PC-3 (cell line): ENCODE measurements at regions not wholly inside any gene's neighbourhood (a gene's known extent, or its start where the extent isn't known, plus 50 kb on each side); places are given as distances from the start of the nearest gene placed in this dataset.

Experiments
- ATAC-seq: fragments of 200-7000 bp; cut with Tn5 transposase; 2 replicates; pipeline ENCODE4 v1.9.1; 2020; ENCODE audit warnings: mild to moderate bottlenecking, moderate library complexity
- BruUV-seq: library from RNA; stranded (reverse); fragments of 400-500 nt; replicated peaks from 2 replicates; lab custom pipeline; 2021; lab: Mats Ljungman, UMichigan
- CTCF ChIA-PET: fragments of 300-600 bp; sonication (Branson Sonifier 250); formaldehyde crosslinking; loops from one replicate; lab custom pipeline; 2022; ENCODE audit warnings: antibody characterized with exemption; lab: Charles Lee
- POLR2A ChIA-PET: fragments of 300-600 bp; sonication (Branson Sonifier 250); formaldehyde crosslinking; loops from one replicate; lab custom pipeline; 2022; ENCODE audit warnings: antibody characterized with exemption; ENCODE audit not compliant: unreplicated experiment; lab: Charles Lee
- DNase-seq: peaks from one replicate; pipeline ENCODE4 v3.0.0-alpha.2; 2015
- H2AFZ ChIP-seq: fragments of 300-600 bp; sonication (generic); 2 replicates; pipeline ENCODE4 v1.6.0; 2016; ENCODE audit warnings: antibody characterized with exemption, low read length
- H3F3A ChIP-seq: fragments of 300-600 bp; sonication (generic); one replicate; pipeline ENCODE4 v1.6.0; 2017; ENCODE audit warnings: antibody characterized with exemption, low read length, control low read depth, mild to moderate bottlenecking; ENCODE audit not compliant: unreplicated experiment
- H3K27ac ChIP-seq: fragments of 300-600 bp; sonication (generic); 2 replicates; pipeline ENCODE4 v1.5.1; 2016; ENCODE audit warnings: mild to moderate bottlenecking, low read length
- H3K27me3 ChIP-seq: fragments of 300-600 bp; sonication (generic); 2 replicates; pipeline ENCODE4 v1.6.1; 2016; ENCODE audit warnings: low read length, mixed read lengths
- H3K36me3 ChIP-seq: fragments of 300-600 bp; sonication (generic); 2 replicates; pipeline ENCODE4 v1.6.1; 2016; ENCODE audit warnings: low read depth, mixed run types, low read length, mixed read lengths
- H3K4me1 ChIP-seq: fragments of 300-600 bp; sonication (generic); 2 replicates; pipeline ENCODE4 v1.5.1; 2016; ENCODE audit warnings: low read length; ENCODE audit not compliant: insufficient read depth
- H3K4me2 ChIP-seq: fragments of 300-600 bp; sonication (generic); 2 replicates; pipeline ENCODE4 v1.6.0; 2016; ENCODE audit warnings: low read length
- H3K4me3 ChIP-seq: fragments of 300-600 bp; sonication (generic); 2 replicates; pipeline ENCODE4 v1.5.1; 2016; ENCODE audit warnings: mild to moderate bottlenecking, low read length, mixed read lengths
- H3K79me2 ChIP-seq: fragments of 300-600 bp; sonication (generic); 2 replicates; pipeline ENCODE4 v1.6.1; 2017; ENCODE audit warnings: low read length, mixed read lengths
- H3K9ac ChIP-seq: fragments of 300-600 bp; sonication (generic); 2 replicates; pipeline ENCODE4 v1.6.0; 2016; ENCODE audit warnings: mild to moderate bottlenecking, low read length
- H3K9me2 ChIP-seq: fragments of 300-600 bp; sonication (generic); replicated peaks from 2 replicates; pipeline ENCODE4 v1.6.1; 2016; ENCODE audit warnings: mixed run types, low read length, mixed read lengths
- H3K9me3 ChIP-seq: fragments of 300-600 bp; sonication (generic); 2 replicates; pipeline ENCODE4 v1.6.1; 2016; ENCODE audit warnings: low read length, mixed read lengths
- H4K20me1 ChIP-seq: fragments of 300-600 bp; sonication (generic); 2 replicates; pipeline ENCODE4 v1.6.1; 2016; ENCODE audit warnings: low read length, mixed read lengths
- CTCF ChIP-seq: fragments of 300-600 bp; sonication (generic); conservative IDR thresholded peaks from 2 replicates; pipeline ENCODE4 v1.5.1; 2017; ENCODE audit warnings: antibody characterized with exemption, low read depth, mild to moderate bottlenecking, low read length
- EZH2 ChIP-seq: fragments of 300-600 bp; sonication (generic); IDR thresholded peaks from one replicate; pipeline ENCODE4 v1.6.1; 2017; ENCODE audit warnings: antibody characterized with exemption, mild to moderate bottlenecking, low read length; ENCODE audit not compliant: unreplicated experiment
- EZH2phosphoT487 ChIP-seq: fragments of 300-600 bp; sonication (generic); IDR thresholded peaks from 2 replicates; pipeline ENCODE4 v1.6.1; 2018; ENCODE audit warnings: mild to moderate bottlenecking, antibody characterized with exemption, low read length, borderline replicate concordance
- intact Hi-C: fragments of 100-400 bp; cut with micrococcal nuclease; formaldehyde crosslinking; loops from 2 replicates; pipeline ENCODE4 v1.9.0; 2023

- intact Hi-C loops = no loop called here
- H3K27me3 ChIP-seq = peaks cover 86% of the 10 kb centered on the region
- no peaks in the 10 kb centered on the region for H3K79me2 ChIP-seq
- ATAC-seq (no peak), DNase-seq (no peak)
- no peaks in the 10 kb centered on the region for H4K20me1 ChIP-seq
- no TSS peak for BruUV-seq
- no peaks in the 10 kb centered on the region for H3K36me3 ChIP-seq
- no peaks in the 10 kb centered on the region for H3K9me3 ChIP-seq
- ChIA-PET POLR2A (no interaction called here), CTCF (no interaction called here)
- no peak overlapping the region for H3K27ac ChIP-seq
- H3K4me2 ChIP-seq = no peak overlapping the region
- no peaks in the 10 kb centered on the region for H3K4me1 ChIP-seq
- H3K9ac ChIP-seq = no peak overlapping the region
- TF ChIP-seq EZH2 (no peak), EZH2phosphoT487 (no peak), CTCF (no peak)
- no peaks in the 10 kb centered on the region for H3K9me2 ChIP-seq
- no peak overlapping the region for H2AFZ ChIP-seq
- no peaks in the 10 kb centered on the region for H3F3A ChIP-seq
- no peak overlapping the region for H3K4me3 ChIP-seq
Observed at GRCh38 chr11:119889111-119889510, 160.1 kb upstream of the NECTIN1 start.

- DNase-seq (no peak), ATAC-seq (no peak)
- H3K79me2 ChIP-seq = no peaks in the 10 kb centered on the region
- no peaks in the 10 kb centered on the region for H3K4me1 ChIP-seq
- no peaks in the 10 kb centered on the region for H3K36me3 ChIP-seq
- no peak overlapping the region for H3K9ac ChIP-seq
- no peaks in the 10 kb centered on the region for H3K9me3 ChIP-seq
- no peak overlapping the region for H3K27ac ChIP-seq
- TF ChIP-seq EZH2 (no peak), CTCF (no peak), EZH2phosphoT487 (no peak)
- H3K27me3 ChIP-seq = peaks cover 86% of the 10 kb centered on the region
- no peaks in the 10 kb centered on the region for H4K20me1 ChIP-seq
- POLR2A ChIA-PET = no interaction called here
- no peaks in the 10 kb centered on the region for H3K9me2 ChIP-seq
- BruUV-seq = no TSS peak
- no peak overlapping the region for H2AFZ ChIP-seq
- no peak overlapping the region for H3K4me3 ChIP-seq
- H3K4me2 ChIP-seq = no peak overlapping the region
- no peaks in the 10 kb centered on the region for H3F3A ChIP-seq
- CTCF ChIA-PET = no interaction called here
- intact Hi-C loops = no loop called here
Observed at GRCh38 chr11:119888119-119888518, 159.1 kb upstream of the NECTIN1 start.

GRCh38 chr11:119886667-119887230 is 157.7 kb upstream of the NECTIN1 start:
- no TSS peak for BruUV-seq
- no peak for TF ChIP-seq CTCF
- no peak for TF ChIP-seq EZH2phosphoT487
- TF ChIP-seq EZH2 = no peak

More at GRCh38 chr11:119886667-119887230, 157.7 kb upstream of the NECTIN1 start:
- no peaks in the 10 kb centered on the region for H3K4me1 ChIP-seq
- H3F3A ChIP-seq = no peaks in the 10 kb centered on the region
- no peak overlapping the region for H2AFZ ChIP-seq
- no peaks in the 10 kb centered on the region for H4K20me1 ChIP-seq
- H3K4me2 ChIP-seq = no peak overlapping the region
- ChIA-PET CTCF (no interaction called here), POLR2A (no interaction called here)
- no peaks in the 10 kb centered on the region for H3K9me2 ChIP-seq
- ATAC-seq = no peak
- H3K79me2 ChIP-seq = no peaks in the 10 kb centered on the region
- H3K9ac ChIP-seq = no peak overlapping the region
- no peaks in the 10 kb centered on the region for H3K36me3 ChIP-seq
- no peak for DNase-seq
- H3K27ac ChIP-seq = no peak overlapping the region
- H3K9me3 ChIP-seq = no peaks in the 10 kb centered on the region
- intact Hi-C loops = no loop called here
- no peak overlapping the region for H3K4me3 ChIP-seq
- peaks cover 86% of the 10 kb centered on the region for H3K27me3 ChIP-seq
